ENCODE measurements at regions not wholly inside any gene's neighbourhood (a gene's known extent, or its start where the extent isn't known, plus 50 kb on each side); places are given as distances from the start of the nearest gene placed in this dataset.

DNA sequence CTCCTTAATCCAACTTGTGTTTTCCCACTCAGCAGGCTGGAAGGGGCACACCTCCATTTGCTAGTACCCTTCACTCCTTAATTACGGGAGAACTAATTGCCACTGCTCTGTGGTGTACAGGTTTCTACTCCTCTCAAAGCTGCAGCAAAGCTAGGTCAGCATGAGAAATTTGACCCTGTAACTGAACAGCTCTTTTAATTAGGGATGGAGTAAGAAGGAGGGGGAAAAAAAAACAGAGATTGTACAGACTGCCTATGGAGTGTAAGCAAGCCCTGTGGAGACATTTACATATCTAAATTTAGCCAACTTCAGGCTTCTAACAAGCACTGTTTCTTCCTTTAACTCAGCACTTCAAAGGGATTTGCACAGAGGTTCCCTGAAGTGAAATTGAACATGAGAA is 629.7 kb upstream of the SETBP1 start:
- TF ChIP-seq, protein P1, sequence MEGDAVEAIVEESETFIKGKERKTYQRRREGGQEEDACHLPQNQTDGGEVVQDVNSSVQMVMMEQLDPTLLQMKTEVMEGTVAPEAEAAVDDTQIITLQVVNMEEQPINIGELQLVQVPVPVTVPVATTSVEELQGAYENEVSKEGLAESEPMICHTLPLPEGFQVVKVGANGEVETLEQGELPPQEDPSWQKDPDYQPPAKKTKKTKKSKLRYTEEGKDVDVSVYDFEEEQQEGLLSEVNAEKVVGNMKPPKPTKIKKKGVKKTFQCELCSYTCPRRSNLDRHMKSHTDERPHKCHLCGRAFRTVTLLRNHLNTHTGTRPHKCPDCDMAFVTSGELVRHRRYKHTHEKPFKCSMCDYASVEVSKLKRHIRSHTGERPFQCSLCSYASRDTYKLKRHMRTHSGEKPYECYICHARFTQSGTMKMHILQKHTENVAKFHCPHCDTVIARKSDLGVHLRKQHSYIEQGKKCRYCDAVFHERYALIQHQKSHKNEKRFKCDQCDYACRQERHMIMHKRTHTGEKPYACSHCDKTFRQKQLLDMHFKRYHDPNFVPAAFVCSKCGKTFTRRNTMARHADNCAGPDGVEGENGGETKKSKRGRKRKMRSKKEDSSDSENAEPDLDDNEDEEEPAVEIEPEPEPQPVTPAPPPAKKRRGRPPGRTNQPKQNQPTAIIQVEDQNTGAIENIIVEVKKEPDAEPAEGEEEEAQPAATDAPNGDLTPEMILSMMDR (IDR thresholded peaks at IDR 0.05; ENCODE audit: partially characterized antibody, unreplicated experiment), result no peak
- DNase-seq, result no peak
- Mint-ChIP-seq H3K9me3 (ENCODE audit: unreplicated experiment) (no peaks in the 10 kb centered on the region), H3K4me1 (ENCODE audit: low read depth, unreplicated experiment) (peaks cover 6% of the 10 kb centered on the region), H3K4me3 (ENCODE audit: unreplicated experiment) (no peak overlapping the region), H3K36me3 (ENCODE audit: unreplicated experiment) (no peaks in the 10 kb centered on the region), H3K27me3 (ENCODE audit: unreplicated experiment) (no peaks in the 10 kb centered on the region), H3K27ac (ENCODE audit: unreplicated experiment) (peak overlapping the region; percentile 69)

DNA sequence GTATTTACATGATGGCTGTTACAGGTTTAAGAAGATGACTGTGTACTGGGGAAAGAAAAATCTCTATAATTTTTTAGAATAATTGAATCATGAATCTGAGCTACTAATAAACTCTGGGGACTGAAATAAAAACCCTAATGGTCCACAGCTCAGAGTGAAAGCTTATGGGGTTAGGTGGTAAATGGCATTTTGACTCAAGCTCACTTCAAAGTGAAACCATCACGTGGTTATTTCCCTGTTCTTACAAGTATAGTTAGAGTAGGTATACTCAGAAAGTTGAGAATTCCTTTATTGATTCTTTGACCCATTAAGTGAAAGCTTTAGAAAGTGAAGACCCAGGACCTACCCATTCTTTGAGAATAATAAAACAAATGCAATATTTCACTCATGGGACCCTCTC is 626.2 kb upstream of the SETBP1 start:
- no peak for DNase-seq
- TF ChIP-seq, protein P1 (IDR thresholded peaks at IDR 0.05; ENCODE audit: partially characterized antibody, unreplicated experiment), result no peak
- Mint-ChIP-seq H3K4me3 (ENCODE audit: unreplicated experiment) (no peak overlapping the region), H3K27me3 (ENCODE audit: unreplicated experiment) (no peaks in the 10 kb centered on the region), H3K36me3 (ENCODE audit: unreplicated experiment) (no peaks in the 10 kb centered on the region), H3K27ac (ENCODE audit: unreplicated experiment) (no peak overlapping the region), H3K4me1 (ENCODE audit: low read depth, unreplicated experiment) (peaks cover 6% of the 10 kb centered on the region), H3K9me3 (ENCODE audit: unreplicated experiment) (no peaks in the 10 kb centered on the region)

GRCh38 chr18:44060197-44060596 is 620.5 kb upstream of the SETBP1 start:
- Mint-ChIP-seq H3K9me3 (ENCODE audit: unreplicated experiment) (no peaks in the 10 kb centered on the region), H3K4me3 (ENCODE audit: unreplicated experiment) (no peak overlapping the region), H3K36me3 (ENCODE audit: unreplicated experiment) (no peaks in the 10 kb centered on the region), H3K27ac (ENCODE audit: unreplicated experiment) (no peak overlapping the region), H3K27me3 (ENCODE audit: unreplicated experiment) (no peaks in the 10 kb centered on the region), H3K4me1 (ENCODE audit: low read depth, unreplicated experiment) (no peaks in the 10 kb centered on the region)
- no peak for DNase-seq
- TF ChIP-seq, protein P1 (IDR thresholded peaks at IDR 0.05; ENCODE audit: partially characterized antibody, unreplicated experiment), result no peak

- H3K27ac Mint-ChIP-seq (ENCODE audit: unreplicated experiment), result no peak overlapping the region
- no peak for DNase-seq
- no peak overlapping the region for H3K4me3 Mint-ChIP-seq (ENCODE audit: unreplicated experiment)
- H3K36me3 Mint-ChIP-seq (ENCODE audit: unreplicated experiment), result no peaks in the 10 kb centered on the region
- H3K4me1 Mint-ChIP-seq (ENCODE audit: low read depth, unreplicated experiment), result no peaks in the 10 kb centered on the region
- TF ChIP-seq, protein P1 (IDR thresholded peaks at IDR 0.05; ENCODE audit: partially characterized antibody, unreplicated experiment), result no peak
- no peaks in the 10 kb centered on the region for H3K9me3 Mint-ChIP-seq (ENCODE audit: unreplicated experiment)
- no peaks in the 10 kb centered on the region for H3K27me3 Mint-ChIP-seq (ENCODE audit: unreplicated experiment)
These were observed 619.2 kb upstream of the SETBP1 start for GRCh38 chr18:44061438-44061837.

DNA sequence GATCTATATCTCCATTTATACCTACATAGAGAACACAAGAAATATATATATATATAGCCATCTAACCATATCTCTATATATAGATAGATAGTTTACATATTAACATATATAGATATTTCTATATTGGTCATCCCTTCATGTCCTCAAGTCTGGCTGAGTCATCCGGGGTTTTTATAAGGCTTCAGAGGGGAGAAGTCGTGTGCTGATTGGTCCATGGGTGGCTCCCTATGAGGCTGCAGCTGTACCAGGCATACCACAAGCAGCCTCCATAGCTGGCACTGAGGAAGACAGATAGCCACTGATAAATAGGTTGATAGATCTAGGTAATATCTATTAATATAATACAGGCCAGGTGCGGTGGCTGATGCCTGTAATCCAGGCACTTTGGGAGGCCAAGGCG is 618.3 kb upstream of the SETBP1 start:
- H3K9me3 Mint-ChIP-seq (ENCODE audit: unreplicated experiment), result no peaks in the 10 kb centered on the region
- H3K4me3 Mint-ChIP-seq (ENCODE audit: unreplicated experiment), result no peak overlapping the region
- H3K27me3 Mint-ChIP-seq (ENCODE audit: unreplicated experiment), result no peaks in the 10 kb centered on the region
- TF ChIP-seq, protein P1 (IDR thresholded peaks at IDR 0.05; ENCODE audit: partially characterized antibody, unreplicated experiment), result no peak
- no peaks in the 10 kb centered on the region for H3K4me1 Mint-ChIP-seq (ENCODE audit: low read depth, unreplicated experiment)
- no peaks in the 10 kb centered on the region for H3K36me3 Mint-ChIP-seq (ENCODE audit: unreplicated experiment)
- no peak overlapping the region for H3K27ac Mint-ChIP-seq (ENCODE audit: unreplicated experiment)
- DNase-seq, result no peak

Data from glutamatergic neuron (in vitro differentiated cells).